Lung (tissue), 11 donors: ENCODE measurements at regions not wholly inside any gene's neighbourhood (a gene's known extent, or its start where the extent isn't known, plus 50 kb on each side); places are given as distances from the start of the nearest gene placed in this dataset.

ENCODE experiments used
- ATAC-seq: fragments of 200-7000 bp; cut with Tn5 transposase; one replicate; pipeline ENCODE4 v1.9.1; 2020; ENCODE audit warnings: moderate number of reproducible peaks; ENCODE audit not compliant: insufficient read depth, low FRiP score
- DNase-seq, 3 donors: peaks; one replicate each; pipeline ENCODE4 v3.0.0-alpha.2; 2013 to 2017
- H3K27ac ChIP-seq, 2 donors: one replicate each; pipeline ENCODE4 v1.5.1; 2013; ENCODE audit warnings: mild to moderate bottlenecking in 2 of 2, moderate library complexity in 2 of 2, control low read depth in 1 of 2, inconsistent platforms in 1 of 2, low read depth in 1 of 2, low read length in 1 of 2
- H3K27me3 ChIP-seq, 3 donors: one replicate each; pipeline ENCODE4 v1.5.1; 2013; ENCODE audit warnings: low read length in 2 of 3; ENCODE audit not compliant: control insufficient read depth in 3 of 3, insufficient read depth in 3 of 3
- H3K36me3 ChIP-seq, 4 donors: one replicate each; pipeline ENCODE4 v1.5.1; 2013; ENCODE audit warnings: low read length in 4 of 4, mild to moderate bottlenecking in 1 of 4, moderate library complexity in 1 of 4; ENCODE audit not compliant: control insufficient read depth in 4 of 4, insufficient read depth in 4 of 4
- H3K4me1 ChIP-seq, 5 donors: one replicate each; pipeline ENCODE4 v1.5.1; 2013; ENCODE audit warnings: low read length in 5 of 5, mild to moderate bottlenecking in 2 of 5, moderate library complexity in 1 of 5; ENCODE audit not compliant: control insufficient read depth in 5 of 5, insufficient read depth in 5 of 5
- H3K4me3 ChIP-seq: one replicate; pipeline ENCODE4 v1.5.1; 2013; ENCODE audit warnings: mild to moderate bottlenecking, control low read depth, moderate library complexity
- H3K9ac ChIP-seq, 2 donors: one replicate each; pipeline ENCODE4 v1.5.1; 2013; ENCODE audit warnings: low read length in 2 of 2, control low read depth in 1 of 2; ENCODE audit not compliant: insufficient read depth in 1 of 2
- H3K9me3 ChIP-seq, 4 donors: one replicate each; pipeline ENCODE4 v1.5.1; 2013; ENCODE audit warnings: low read length in 3 of 4, mild to moderate bottlenecking in 1 of 4, moderate library complexity in 1 of 4; ENCODE audit not compliant: control insufficient read depth in 4 of 4, insufficient read depth in 3 of 4
- WGBS, 2 donors: extraction: QIAGEN DNeasy Blood & Tissue Kit; methylation state at CpG; one replicate each; pipeline ENCODE4 v1.1.7; 2013; 5-methylcytosine and 5-hydroxymethylcytosine counted together
- TF ChIP-seq, protein P1 (sequence below): IDR thresholded peaks from 2 replicates; pipeline ENCODE4 v1.5.1; 2012; ENCODE audit warnings: mild to moderate bottlenecking; ENCODE audit errors: control extremely low read depth, extremely low read depth
- donor health status: control.
- donor health status: control.
- donor health status: Bipolar disorder and iron deficiency.
- donor health status: healthy.
- donor health status: DM: yes; HTN: yes; CAD: no.

DNA sequence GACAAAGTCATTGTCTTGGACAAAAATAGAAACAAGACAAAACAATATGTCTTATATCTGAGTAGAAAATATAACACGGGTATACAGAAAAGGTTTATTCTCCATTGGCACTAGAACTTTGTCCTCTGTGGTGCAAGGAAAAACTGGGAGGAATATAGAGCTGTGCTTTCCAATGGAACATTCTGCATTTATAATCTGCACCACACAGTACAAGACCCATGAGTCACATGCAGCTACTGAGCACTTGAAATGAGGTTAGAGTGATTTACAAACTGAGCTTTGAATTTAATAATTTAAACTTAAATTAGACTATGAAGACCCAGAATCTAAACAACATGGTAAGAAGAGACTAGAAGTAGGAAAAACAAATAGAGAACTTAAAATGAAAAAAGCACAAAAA is 86.1 kb downstream of the RAP2A start:
- Histone ChIP-seq H3K27ac (no peak overlapping the region), H3K4me1 (no peaks in the 10 kb centered on the region), H3K27me3 (no peaks in the 10 kb centered on the region), H3K9ac (no peak overlapping the region), H3K9me3 (peaks cover 0 to 2% (median 0%) of the 10 kb centered on the region in 4 donors), H3K4me3 (no peak overlapping the region), H3K36me3 (no peaks in the 10 kb centered on the region)
- TF ChIP-seq, protein P1, sequence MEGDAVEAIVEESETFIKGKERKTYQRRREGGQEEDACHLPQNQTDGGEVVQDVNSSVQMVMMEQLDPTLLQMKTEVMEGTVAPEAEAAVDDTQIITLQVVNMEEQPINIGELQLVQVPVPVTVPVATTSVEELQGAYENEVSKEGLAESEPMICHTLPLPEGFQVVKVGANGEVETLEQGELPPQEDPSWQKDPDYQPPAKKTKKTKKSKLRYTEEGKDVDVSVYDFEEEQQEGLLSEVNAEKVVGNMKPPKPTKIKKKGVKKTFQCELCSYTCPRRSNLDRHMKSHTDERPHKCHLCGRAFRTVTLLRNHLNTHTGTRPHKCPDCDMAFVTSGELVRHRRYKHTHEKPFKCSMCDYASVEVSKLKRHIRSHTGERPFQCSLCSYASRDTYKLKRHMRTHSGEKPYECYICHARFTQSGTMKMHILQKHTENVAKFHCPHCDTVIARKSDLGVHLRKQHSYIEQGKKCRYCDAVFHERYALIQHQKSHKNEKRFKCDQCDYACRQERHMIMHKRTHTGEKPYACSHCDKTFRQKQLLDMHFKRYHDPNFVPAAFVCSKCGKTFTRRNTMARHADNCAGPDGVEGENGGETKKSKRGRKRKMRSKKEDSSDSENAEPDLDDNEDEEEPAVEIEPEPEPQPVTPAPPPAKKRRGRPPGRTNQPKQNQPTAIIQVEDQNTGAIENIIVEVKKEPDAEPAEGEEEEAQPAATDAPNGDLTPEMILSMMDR, result no peak
- no peak for DNase-seq
- no peak for ATAC-seq
- 67 to 76% methylated on average over 1 of the region's 1 CpG for WGBS, 2 donors

DNA sequence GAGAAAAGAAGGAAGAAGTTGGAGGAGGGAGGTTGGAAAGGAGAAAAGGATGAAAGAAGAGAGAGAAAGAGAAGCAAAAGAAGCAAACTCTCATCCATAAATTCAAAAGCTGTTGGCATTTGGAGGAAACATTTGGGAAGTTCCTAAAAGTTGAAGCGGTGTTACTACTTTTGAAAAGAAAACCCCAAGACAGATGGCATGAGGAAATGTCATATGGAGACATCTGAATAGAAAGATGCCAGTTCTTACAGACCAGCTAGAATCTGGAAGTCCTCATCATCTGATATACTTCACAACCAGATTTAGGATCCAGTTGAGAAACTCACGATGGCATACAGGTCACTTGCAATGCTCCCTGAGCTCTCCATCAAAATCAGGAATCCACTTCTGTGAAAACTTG is 86.9 kb downstream of the RAP2A start:
- WGBS, 2 donors, result 64 to 73% methylated on average over 2 of the region's 2 CpGs
- Histone ChIP-seq H3K9ac (no peak overlapping the region), H3K36me3 (no peaks in the 10 kb centered on the region), H3K4me3 (no peak overlapping the region), H3K9me3 (no peaks in the 10 kb centered on the region), H3K27me3 (no peaks in the 10 kb centered on the region), H3K27ac (no peak overlapping the region), H3K4me1 (no peaks in the 10 kb centered on the region)
- ATAC-seq, result no peak
- no peak for DNase-seq
- TF ChIP-seq, protein P1, result no peak

DNA sequence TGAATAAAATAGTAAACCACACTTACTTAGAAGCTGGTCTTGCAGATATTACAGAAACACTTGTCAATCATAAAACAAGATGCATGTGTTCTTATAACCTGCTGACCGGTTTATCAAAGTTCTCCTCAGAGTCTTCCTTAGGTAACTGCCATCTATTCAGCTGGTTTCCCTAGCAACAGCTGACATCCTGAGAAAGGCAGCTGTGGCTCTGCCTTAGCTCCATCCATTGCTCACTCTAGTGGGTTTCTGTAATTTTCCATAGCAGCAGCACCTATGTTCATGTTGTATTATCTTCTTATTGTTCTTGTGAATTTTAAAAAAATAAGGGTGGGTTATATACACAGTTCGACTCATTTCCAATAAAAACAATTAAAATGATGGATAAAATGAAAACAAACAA is 87.8 kb downstream of the RAP2A start:
- no peaks in the 10 kb centered on the region for H3K9me3 ChIP-seq
- H3K4me1 ChIP-seq, result peaks cover 0 to 5% (median 0%) of the 10 kb centered on the region in 5 donors
- ATAC-seq (no peak), DNase-seq (no peak)
- H3K9ac ChIP-seq, result no peak overlapping the region
- no peaks in the 10 kb centered on the region for H3K27me3 ChIP-seq
- H3K27ac ChIP-seq, result no peak overlapping the region
- H3K4me3 ChIP-seq, result no peak overlapping the region
- TF ChIP-seq, protein P1, result no peak
- H3K36me3 ChIP-seq, result no peaks in the 10 kb centered on the region
- WGBS, 2 donors, result 82 to 89% methylated on average over 2 of the region's 2 CpGs

DNA sequence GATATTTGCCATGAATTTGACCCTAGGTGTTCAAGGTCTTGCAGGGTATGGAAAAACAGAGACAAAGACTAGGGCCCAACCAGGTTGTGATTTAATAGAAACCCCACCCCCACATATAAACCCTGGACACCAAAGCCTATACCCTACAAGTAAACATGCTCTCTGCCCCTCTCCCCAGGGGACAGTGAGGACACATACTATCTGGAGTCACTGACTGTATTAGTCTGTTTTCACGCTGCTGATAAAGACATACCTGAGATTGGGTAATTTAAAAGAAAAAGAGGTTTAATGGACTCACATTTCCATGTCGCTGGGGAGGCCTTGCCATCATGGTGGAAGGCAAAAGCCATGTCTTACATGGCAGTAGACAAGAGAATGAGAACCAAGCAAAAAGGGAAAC is 88.3 kb downstream of the RAP2A start:
- Histone ChIP-seq H3K27ac (no peak overlapping the region), H3K4me3 (no peak overlapping the region), H3K27me3 (no peaks in the 10 kb centered on the region), H3K4me1 (peaks cover 0 to 7% (median 0%) of the 10 kb centered on the region in 5 donors), H3K36me3 (no peaks in the 10 kb centered on the region), H3K9me3 (no peaks in the 10 kb centered on the region), H3K9ac (no peak overlapping the region)
- ATAC-seq (no peak), DNase-seq (no peak)
- TF ChIP-seq, protein P1, result no peak
- 89 to 96% methylated on average over 2 of the region's 2 CpGs for WGBS, 2 donors
